HepG2 (cell line): ENCODE measurements at regions not wholly inside any gene's neighbourhood (a gene's known extent, or its start where the extent isn't known, plus 50 kb on each side); places are given as distances from the start of the nearest gene placed in this dataset.
A peak's percentile ranks its signal among the peaks of the same experiment; 100 is the strongest.

Experiments
- ATAC-seq: fragments of 200-7000 bp; cut with Tn5 transposase; 3 replicates; pipeline ENCODE4 v1.9.1; 2020; ENCODE audit warnings: mild to moderate bottlenecking, moderate library complexity
- BruUV-seq: library from RNA; stranded (reverse); fragments of 400-500 nt; replicated peaks from 2 replicates; lab custom pipeline; 2021; lab: Mats Ljungman, UMichigan
- CTCF ChIA-PET: fragments of 300-600 bp; formaldehyde crosslinking; extraction: SDS; loops from one replicate; lab custom pipeline; 2021; ENCODE audit warnings: low total read pairs, inconsistent platforms, low intra/inter-chr PET ratio; lab: Yijun Ruan, JAX
- POLR2A ChIA-PET: fragments of 350-600 bp; sonication (Branson Sonifier 250); formaldehyde crosslinking; loops from one replicate; lab custom pipeline; 2020; ENCODE audit warnings: antibody characterized with exemption, inconsistent platforms; lab: Yijun Ruan, JAX
- DNase-seq: peaks from one replicate; pipeline ENCODE4 v3.0.0-alpha.2; 2015; ENCODE audit warnings: low spot score
- FAIRE-seq: peaks from 3 replicates; lab custom pipeline; 2011; peaks lifted over from hg19 to GRCh38; lab: Jason Lieb, UNC
- H2AFZ ChIP-seq: one replicate; pipeline ENCODE4 v1.6.1; 2011; ENCODE audit warnings: low read length, inconsistent platforms
- H3K27ac ChIP-seq: fragments of 300-600 bp; 3 replicates; pipeline ENCODE4 v1.8.0; 2011; ENCODE audit warnings: mixed run types, mild to moderate bottlenecking, mixed read lengths, low read length, inconsistent platforms; ENCODE audit not compliant: insufficient read depth; ENCODE audit errors: extremely low read length
- H3K27me3 ChIP-seq, 2 experiments: fragments of 200-600 bp in 1 of 2; 2 replicates in 1 of 2; 3 replicates in 1 of 2; pipeline versions ENCODE4 v1.6.0 to v1.8.0; 2011; ENCODE audit warnings: low read length in 2 of 2, mild to moderate bottlenecking in 2 of 2, moderate library complexity in 2 of 2, inconsistent platforms in 1 of 2; ENCODE audit not compliant: insufficient read depth in 2 of 2, control insufficient read depth in 1 of 2
- H3K36me3 ChIP-seq, 2 experiments: fragments of 200-600 bp in 1 of 2; replicated peaks in 1 of 2; 2 replicates in 1 of 2; 3 replicates in 1 of 2; pipeline versions ENCODE4 v1.5.1 to v1.8.0; 2011; ENCODE audit warnings: low read length in 2 of 2, inconsistent platforms in 1 of 2; ENCODE audit not compliant: insufficient read depth in 2 of 2, control insufficient read depth in 1 of 2
- H3K4me1 ChIP-seq: 2 replicates; pipeline ENCODE4 v1.5.1; 2012; ENCODE audit warnings: low read length, inconsistent platforms; ENCODE audit not compliant: insufficient read depth
- H3K4me2 ChIP-seq: 2 replicates; pipeline ENCODE4 v1.6.0; 2011; ENCODE audit warnings: low read depth, low read length, inconsistent platforms
- H3K4me3 ChIP-seq, 3 experiments: fragments of 200-600 bp in 1 of 3; sonication (generic), shearing (Covaris generic) in 1 of 3; replicated peaks in 1 of 3; 2 replicates each; pipeline ENCODE4 v1.5.1; 2011 to 2016; ENCODE audit warnings: low read length in 3 of 3, inconsistent platforms in 2 of 3, low read depth in 2 of 3, mild to moderate bottlenecking in 2 of 3, control low read depth in 1 of 3, mixed read lengths in 1 of 3; ENCODE audit not compliant: insufficient read depth in 1 of 3
- H3K79me2 ChIP-seq: one replicate; pipeline ENCODE4 v1.6.1; 2011; ENCODE audit warnings: low read length, inconsistent platforms; ENCODE audit not compliant: insufficient read depth
- H3K9ac ChIP-seq: 2 replicates; pipeline ENCODE4 v1.6.0; 2011; ENCODE audit warnings: mild to moderate bottlenecking, low read depth, low read length, inconsistent platforms; ENCODE audit not compliant: insufficient read depth
- H3K9me3 ChIP-seq: 2 replicates; pipeline ENCODE4 v1.5.1; 2012; ENCODE audit warnings: mild to moderate bottlenecking, low read length
- H4K20me1 ChIP-seq: 2 replicates; pipeline ENCODE4 v1.6.0; 2011; ENCODE audit warnings: inconsistent platforms, mild to moderate bottlenecking, low read length, moderate library complexity; ENCODE audit not compliant: insufficient read depth
- ARHGAP35 ChIP-seq: sonication (generic); formaldehyde crosslinking; IDR thresholded peaks from 2 replicates; pipeline ENCODE4 v1.9.0; 2022; ENCODE audit warnings: mild to moderate bottlenecking, inconsistent platforms, moderate library complexity, missing genetic modification reagents, borderline replicate concordance
- CBX2 ChIP-seq, 2 experiments: fragments of 200-600 bp in 1 of 2; sonication (generic); formaldehyde crosslinking in 1 of 2; IDR thresholded peaks; 2 replicates each; pipeline versions ENCODE4 v1.7.0 to v1.8.1; 2018 to 2022; ENCODE audit warnings: low read depth in 2 of 2, low read length in 1 of 2, mild to moderate bottlenecking in 1 of 2, missing genetic modification reagents in 1 of 2
- FOSL2 ChIP-seq: sonication (generic); formaldehyde crosslinking; IDR thresholded peaks from 2 replicates; pipeline ENCODE4 v1.4.0; 2020; ENCODE audit warnings: missing genetic modification reagents
- HOXA5 ChIP-seq: sonication (generic); formaldehyde crosslinking; IDR thresholded peaks from 2 replicates; pipeline ENCODE4 v1.4.0; 2020; ENCODE audit warnings: missing genetic modification reagents
- KDM2A ChIP-seq: sonication (generic); formaldehyde crosslinking; IDR thresholded peaks from 2 replicates; pipeline ENCODE4 v1.4.0; 2020; ENCODE audit warnings: low read depth, missing genetic modification reagents, borderline replicate concordance
- SMC3 ChIP-seq: IDR thresholded peaks from 2 replicates; pipeline ENCODE4 v1.6.1; 2011; ENCODE audit warnings: low read length, improper control_type of control experiment
- SOX13 ChIP-seq, 3 experiments: fragments of 450-650 bp in 1 of 3; sonication (generic) in 1 of 3; formaldehyde crosslinking in 1 of 3; IDR thresholded peaks in 2 of 3; conservative IDR thresholded peaks in 1 of 3; 2 replicates each; pipeline versions ENCODE4 v1.5.0 to v1.6.1; 2016 to 2020; ENCODE audit warnings: antibody characterized with exemption in 1 of 3, mild to moderate bottlenecking in 1 of 3, missing compliant biosample characterization in 1 of 3, missing genetic modification reagents in 1 of 3, moderate library complexity in 1 of 3
- SRF ChIP-seq: IDR thresholded peaks from 2 replicates; pipeline ENCODE4 v1.6.1; 2011; ENCODE audit warnings: mild to moderate bottlenecking, low read depth, low read length, moderate library complexity
- STAG1 ChIP-seq: sonication (generic); formaldehyde crosslinking; IDR thresholded peaks from 2 replicates; pipeline ENCODE4 v1.4.0; 2020; ENCODE audit warnings: missing genetic modification reagents
- XRCC5 ChIP-seq: fragments of 200-400 bp; formaldehyde crosslinking; optimal IDR thresholded peaks from 2 replicates; pipeline ENCODE3; 2017; ENCODE audit warnings: mild to moderate bottlenecking, low read length
- ZBTB20 ChIP-seq: sonication (generic); formaldehyde crosslinking; IDR thresholded peaks from 2 replicates; pipeline ENCODE4 v1.8.1; 2023; ENCODE audit warnings: missing genetic modification reagents, low read depth, mild to moderate bottlenecking, borderline replicate concordance
- ZC3H13 ChIP-seq: sonication (generic); formaldehyde crosslinking; IDR thresholded peaks from 2 replicates; pipeline ENCODE4 v1.8.1; 2023; ENCODE audit warnings: mild to moderate bottlenecking, missing genetic modification reagents, moderate library complexity
- ZFX ChIP-seq: sonication (generic); formaldehyde crosslinking; IDR thresholded peaks from 2 replicates; pipeline ENCODE4 v1.4.0; 2020; ENCODE audit warnings: mild to moderate bottlenecking, low read depth, missing genetic modification reagents, moderate library complexity
- ZFY ChIP-seq: sonication (generic); formaldehyde crosslinking; IDR thresholded peaks from 2 replicates; pipeline ENCODE4 v1.4.0; 2020; ENCODE audit warnings: missing genetic modification reagents
- ZNF234 ChIP-seq: sonication (generic); formaldehyde crosslinking; conservative IDR thresholded peaks from 2 replicates; pipeline ENCODE4 v1.5.1; 2020; ENCODE audit warnings: mild to moderate bottlenecking, missing genetic modification reagents
- ZNF331 ChIP-seq: sonication (generic); formaldehyde crosslinking; IDR thresholded peaks from 2 replicates; pipeline ENCODE4 v1.4.0; 2020; ENCODE audit warnings: missing genetic modification reagents
- ZNF33B ChIP-seq: sonication (generic); formaldehyde crosslinking; IDR thresholded peaks from 2 replicates; pipeline ENCODE4 v1.5.1; 2020; ENCODE audit warnings: mild to moderate bottlenecking, missing genetic modification reagents
- ZNF503 ChIP-seq: sonication (generic); formaldehyde crosslinking; IDR thresholded peaks from 2 replicates; pipeline ENCODE4 v1.4.0; 2020; ENCODE audit warnings: missing genetic modification reagents
- ZNF576 ChIP-seq: sonication (generic); formaldehyde crosslinking; IDR thresholded peaks from 2 replicates; pipeline ENCODE4 v1.4.0; 2020; ENCODE audit warnings: mild to moderate bottlenecking, missing genetic modification reagents
- WGBS: methylation state at CpG from one replicate; pipeline ENCODE4 v1.1.6; 2017; ENCODE audit warnings: low lambda C conversion rate; 5-methylcytosine and 5-hydroxymethylcytosine counted together
- in situ Hi-C: cut with HindIII; loops from 2 replicates; pipeline ENCODE4 v1.10.0; 2017; ENCODE audit warnings: low pct_unique_long_range_greater_than_20kb; ENCODE audit not compliant: extremely low pct_ligation_motif_present
- intact Hi-C: fragments of 100-400 bp; cut with micrococcal nuclease; formaldehyde crosslinking; loops from one replicate; pipeline ENCODE4 v1.10.0; 2022; ENCODE audit not compliant: unreplicated experiment
- TF ChIP-seq, protein P1 (sequence below): sonication (generic); formaldehyde crosslinking; IDR thresholded peaks from 2 replicates; pipeline ENCODE4; 2020; ENCODE audit warnings: missing genetic modification reagents, mild to moderate bottlenecking, borderline replicate concordance

DNA sequence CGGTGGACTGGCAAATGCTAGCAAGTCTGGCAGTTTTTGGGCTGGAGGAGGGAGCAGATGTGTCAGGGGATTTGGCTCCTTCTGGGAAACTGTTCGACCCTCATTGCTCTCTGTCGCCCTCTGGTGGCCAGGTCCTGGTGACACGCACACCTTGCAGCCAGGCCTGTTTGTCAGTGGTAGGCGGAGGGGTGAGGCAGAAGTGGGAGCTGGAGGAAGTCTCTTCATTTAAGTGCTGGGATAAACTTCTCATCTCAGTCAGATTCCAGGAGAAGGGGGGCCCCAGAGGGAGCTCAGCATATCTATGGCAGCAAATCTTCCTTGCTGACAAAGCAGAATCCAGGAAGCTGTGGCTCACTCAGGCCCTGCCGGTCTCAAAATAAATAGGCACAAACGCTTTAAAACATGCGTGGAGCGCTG, 326.5 kb downstream of the ZSWIM6 start:
- Histone ChIP-seq H3K4me1 (no peaks in the 10 kb centered on the region), H3K79me2 (no peaks in the 10 kb centered on the region), H3K4me2 (peak overlapping the region; percentile 29; the same call in 1 of the 2 replicates), H3K4me3 (no peak overlapping the region), H3K9ac (no peak overlapping the region), H3K36me3 (no peaks in the 10 kb centered on the region), H3K27me3 (peaks cover 2 to 29% of the 10 kb centered on the region in 2 experiments; a peak in 2 of 5 replicates), H3K27ac (no peak overlapping the region), H2AFZ (no peak overlapping the region), H4K20me1 (no peaks in the 10 kb centered on the region), H3K9me3 (no peaks in the 10 kb centered on the region)
- FAIRE-seq = peak; percentile 23
- intact Hi-C loops = loop anchor here (1.0 to 10.0 kb wide), 5 partner anchors 274 to 704 kb away; partner anchors contain the start of genes SMIM15 and ZSWIM6
- DNase-seq = peak; percentile 44
- in situ Hi-C loops = loop anchor here (25.0 kb wide), 1 partner anchor 596 kb away; no protein-coding TSS in a partner anchor
- ChIA-PET CTCF (interaction anchor here (1.5 kb wide), 2 partner anchors 603 to 699 kb away, joined by 5 to 15 read pairs; no protein-coding TSS in a partner anchor), POLR2A (no interaction called here)
- BruUV-seq = no TSS peak
- peak; percentile 96 for ATAC-seq
- 44% methylated on average over 6 of the region's 9 CpGs for WGBS
- no peak for TF ChIP-seq ZC3H13 (CRISPR knock-in tag)
- no peak for TF ChIP-seq CBX2 (IDR thresholded peaks at IDR 0.05; ENCODE audit: low read depth, low read length)
- no peak for TF ChIP-seq CBX2 (CRISPR knock-in tag; IDR thresholded peaks at IDR 0.05; ENCODE audit: low read depth)
- TF ChIP-seq HOXA5 = 0 out of 2 replicates have a peak, but pooled peaks have one; percentile 45
- peak; percentile 83 for TF ChIP-seq STAG1 (CRISPR knock-in tag)
- TF ChIP-seq, protein P1, sequence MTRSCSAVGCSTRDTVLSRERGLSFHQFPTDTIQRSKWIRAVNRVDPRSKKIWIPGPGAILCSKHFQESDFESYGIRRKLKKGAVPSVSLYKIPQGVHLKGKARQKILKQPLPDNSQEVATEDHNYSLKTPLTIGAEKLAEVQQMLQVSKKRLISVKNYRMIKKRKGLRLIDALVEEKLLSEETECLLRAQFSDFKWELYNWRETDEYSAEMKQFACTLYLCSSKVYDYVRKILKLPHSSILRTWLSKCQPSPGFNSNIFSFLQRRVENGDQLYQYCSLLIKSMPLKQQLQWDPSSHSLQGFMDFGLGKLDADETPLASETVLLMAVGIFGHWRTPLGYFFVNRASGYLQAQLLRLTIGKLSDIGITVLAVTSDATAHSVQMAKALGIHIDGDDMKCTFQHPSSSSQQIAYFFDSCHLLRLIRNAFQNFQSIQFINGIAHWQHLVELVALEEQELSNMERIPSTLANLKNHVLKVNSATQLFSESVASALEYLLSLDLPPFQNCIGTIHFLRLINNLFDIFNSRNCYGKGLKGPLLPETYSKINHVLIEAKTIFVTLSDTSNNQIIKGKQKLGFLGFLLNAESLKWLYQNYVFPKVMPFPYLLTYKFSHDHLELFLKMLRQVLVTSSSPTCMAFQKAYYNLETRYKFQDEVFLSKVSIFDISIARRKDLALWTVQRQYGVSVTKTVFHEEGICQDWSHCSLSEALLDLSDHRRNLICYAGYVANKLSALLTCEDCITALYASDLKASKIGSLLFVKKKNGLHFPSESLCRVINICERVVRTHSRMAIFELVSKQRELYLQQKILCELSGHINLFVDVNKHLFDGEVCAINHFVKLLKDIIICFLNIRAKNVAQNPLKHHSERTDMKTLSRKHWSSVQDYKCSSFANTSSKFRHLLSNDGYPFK = no peak
- peak; percentile 44; the same call in 1 of the 2 replicates for TF ChIP-seq ZFX
- peak; percentile 31; the same call in 1 of the 2 replicates for TF ChIP-seq KDM2A (CRISPR knock-in tag)
- TF ChIP-seq ARHGAP35 (CRISPR knock-in tag) = no peak
- peak; percentile 81 for TF ChIP-seq SMC3
- no peak for TF ChIP-seq SRF
- TF ChIP-seq ZFY (CRISPR knock-in tag) = no peak
- peak; percentile 99 for TF ChIP-seq ZNF576 (CRISPR knock-in tag)
- 0 out of 2 replicates have a peak, but pooled peaks have one; percentile 11 for TF ChIP-seq ZNF331 (CRISPR knock-in tag)
- 0 out of 2 replicates have a peak, but pooled peaks have one; percentile 35 for TF ChIP-seq FOSL2 (CRISPR knock-in tag)
- TF ChIP-seq SOX13 (IDR thresholded peaks at IDR 0.05) = no peak
- no peak for TF ChIP-seq SOX13 (CRISPR knock-in tag; conservative IDR thresholded peaks at IDR 0.05 in 1 of 2, IDR thresholded peaks at IDR 0.05 in 1 of 2)
- no peak for TF ChIP-seq ZBTB20 (CRISPR knock-in tag)
- no peak for TF ChIP-seq ZNF234 (CRISPR knock-in tag)
- TF ChIP-seq ZNF33B (CRISPR knock-in tag) = 0 out of 2 replicates have a peak, but pooled peaks have one; percentile 49
- TF ChIP-seq ZNF503 (CRISPR knock-in tag) = no peak
- peak; percentile 70 for TF ChIP-seq XRCC5
